Suprapubic skin (tissue), 4 donors: ENCODE measurements at regions not wholly inside any gene's neighbourhood (a gene's known extent, or its start where the extent isn't known, plus 50 kb on each side); places are given as distances from the start of the nearest gene placed in this dataset.

ENCODE experiments used
- CTCF ChIP-seq, 2 donors: fragments of 200-600 bp in 1 of 2; fragments of 450-650 bp in 1 of 2; sonication (generic) in 1 of 2; IDR thresholded peaks; one replicate each; pipeline ENCODE4 v1.5.1; 2016 to 2019; ENCODE audit warnings: antibody characterized with exemption in 2 of 2, mild to moderate bottlenecking in 1 of 2, moderate library complexity in 1 of 2
- EP300 ChIP-seq: sonication (generic); formaldehyde crosslinking; IDR thresholded peaks from one replicate; pipeline ENCODE4 v1.6.1; 2017; ENCODE audit warnings: antibody characterized with exemption
- POLR2A ChIP-seq, 2 donors: fragments of 450-650 bp; IDR thresholded peaks; one replicate each; pipeline ENCODE4 v1.6.1; 2017; ENCODE audit warnings: antibody characterized with exemption in 2 of 2, mild to moderate bottlenecking in 2 of 2, moderate library complexity in 2 of 2
- POLR2AphosphoS5 ChIP-seq, 3 donors: sonication (generic); formaldehyde crosslinking; IDR thresholded peaks; one replicate each; pipeline ENCODE4 v1.6.1; 2017; ENCODE audit warnings: antibody characterized with exemption in 3 of 3

DNA sequence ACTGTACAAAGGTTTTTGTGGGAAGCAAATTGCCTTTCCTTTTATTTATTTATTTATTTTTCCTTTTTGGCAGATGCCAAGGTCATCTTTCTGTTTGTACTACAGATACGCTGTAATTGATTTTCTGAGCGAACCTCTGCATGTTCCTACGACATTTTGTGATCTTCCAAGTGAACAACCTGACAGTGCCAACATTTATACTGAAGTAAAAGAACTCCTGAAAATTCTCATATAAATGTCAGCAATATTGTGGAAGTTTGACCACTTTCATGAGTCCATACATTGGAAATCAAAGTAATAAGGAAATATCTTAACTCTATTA is 86.8 kb upstream of the EEPD1 start:
- no peak for TF ChIP-seq EP300
- TF ChIP-seq CTCF (IDR thresholded peaks at IDR 0.05) = no peak
- no peak for TF ChIP-seq POLR2AphosphoS5 (IDR thresholded peaks at IDR 0.05)
- no peak for TF ChIP-seq POLR2A (IDR thresholded peaks at IDR 0.05)
